Endothelial cell of umbilical vein (primary cell): ENCODE measurements at regions not wholly inside any gene's neighbourhood (a gene's known extent, or its start where the extent isn't known, plus 50 kb on each side); places are given as distances from the start of the nearest gene placed in this dataset.

ENCODE experiments used
- BruUV-seq: library from RNA; stranded (reverse); fragments of 400-500 nt; replicated peaks from 2 replicates; lab custom pipeline; 2021; lab: Mats Ljungman, UMichigan
- CTCF ChIA-PET: fragments of 300-600, 350-600 bp; sonication (Branson Sonifier 250); formaldehyde crosslinking; loops from one replicate; lab custom pipeline; 2021; ENCODE audit warnings: antibody characterized with exemption, inconsistent platforms; lab: Charles Lee
- POLR2A ChIA-PET: fragments of 300-600, 350-600 bp; sonication (Branson Sonifier 250); formaldehyde crosslinking; loops from one replicate; lab custom pipeline; 2021; ENCODE audit warnings: antibody characterized with exemption, inconsistent platforms; lab: Charles Lee
- DNase-seq: peaks from one replicate; pipeline ENCODE4 v3.0.0-alpha.2; 2011; ENCODE audit warnings: low read depth, low spot score
- FAIRE-seq: peaks from 2 replicates; lab custom pipeline; 2011; peaks lifted over from hg19 to GRCh38; lab: Jason Lieb, UNC
- H2AFZ ChIP-seq: 2 replicates; pipeline ENCODE4 v1.6.0; 2012; ENCODE audit warnings: low read depth, low read length, control low read depth, inconsistent platforms
- H3K27ac ChIP-seq: 2 replicates; pipeline ENCODE4 v1.5.1; 2011; ENCODE audit warnings: low read depth, mild to moderate bottlenecking, control low read depth, low read length, moderate library complexity; ENCODE audit not compliant: insufficient read depth
- H3K27me3 ChIP-seq, 2 experiments: 2 replicates each; pipeline versions ENCODE4 v1.6.0 to v1.6.1; 2011; ENCODE audit warnings: low read length in 2 of 2, mixed read lengths in 1 of 2; ENCODE audit not compliant: control insufficient read depth in 2 of 2, insufficient read depth in 2 of 2
- H3K36me3 ChIP-seq, 2 experiments: 2 replicates in 1 of 2; 3 replicates in 1 of 2; pipeline ENCODE4 v1.5.1; 2011; ENCODE audit warnings: low read length in 2 of 2, mild to moderate bottlenecking in 1 of 2, moderate library complexity in 1 of 2; ENCODE audit not compliant: control insufficient read depth in 2 of 2, insufficient read depth in 2 of 2; ENCODE audit errors: extremely low read depth in 1 of 2
- H3K4me1 ChIP-seq: 3 replicates; pipeline ENCODE4 v1.5.1; 2011; ENCODE audit warnings: mild to moderate bottlenecking, low read length; ENCODE audit not compliant: control insufficient read depth, insufficient read depth; ENCODE audit errors: extremely low read depth
- H3K4me2 ChIP-seq: 2 replicates; pipeline ENCODE4 v1.6.1; 2011; ENCODE audit warnings: low read length, control low read depth, mixed read lengths; ENCODE audit not compliant: insufficient read depth
- H3K4me3 ChIP-seq, 3 experiments: fragments of 200-600 bp in 1 of 3; sonication (generic), shearing (Covaris generic) in 1 of 3; replicated peaks in 1 of 3; 2 replicates each; pipeline ENCODE4 v1.5.1; 2011 to 2016; ENCODE audit warnings: control low read depth in 3 of 3, low read length in 3 of 3, mild to moderate bottlenecking in 2 of 3, inconsistent platforms in 1 of 3, low read depth in 1 of 3, moderate library complexity in 1 of 3; ENCODE audit not compliant: insufficient read depth in 1 of 3
- H3K79me2 ChIP-seq: 2 replicates; pipeline ENCODE4 v1.6.0; 2012; ENCODE audit warnings: low read length, inconsistent platforms; ENCODE audit not compliant: control insufficient read depth, insufficient read depth
- H3K9ac ChIP-seq: replicated peaks from 2 replicates; pipeline ENCODE3; 2011; ENCODE audit warnings: low read length, control low read depth; ENCODE audit not compliant: insufficient read depth; ENCODE audit errors: extremely low read depth
- H3K9me1 ChIP-seq: replicated peaks from 3 replicates; pipeline ENCODE4 v1.6.0; 2011; ENCODE audit warnings: mild to moderate bottlenecking, low read length; ENCODE audit not compliant: control insufficient read depth, insufficient read depth; ENCODE audit errors: extremely low read depth
- H3K9me3 ChIP-seq: replicated peaks from 2 replicates; pipeline ENCODE4 v1.5.1; 2012; ENCODE audit warnings: low read length, inconsistent platforms; ENCODE audit not compliant: control insufficient read depth, insufficient read depth
- H4K20me1 ChIP-seq: replicated peaks from 2 replicates; pipeline ENCODE3; 2011; ENCODE audit warnings: mild to moderate bottlenecking, low read length; ENCODE audit not compliant: control insufficient read depth, insufficient read depth; ENCODE audit errors: extremely low read depth
- CTCF ChIP-seq, 2 donors: IDR thresholded peaks; 1 replicate in 1 of 2; 2 replicates in 1 of 2; pipeline ENCODE4 v1.5.1; 2011; ENCODE audit warnings: low read length in 2 of 2, mild to moderate bottlenecking in 2 of 2, moderate library complexity in 2 of 2, control low read depth in 1 of 2, inconsistent platforms in 1 of 2, low read depth in 1 of 2; ENCODE audit not compliant: insufficient read depth in 1 of 2; ENCODE audit errors: extremely low read depth in 1 of 2
- EZH2 ChIP-seq: IDR thresholded peaks from 2 replicates; pipeline ENCODE4 v1.6.1; 2012; ENCODE audit warnings: borderline replicate concordance, low read depth, mild to moderate bottlenecking, moderate library complexity, low read length, inconsistent platforms; ENCODE audit not compliant: severe bottlenecking
- FOS ChIP-seq: IDR thresholded peaks from 2 replicates; pipeline ENCODE4 v1.6.1; 2011; ENCODE audit warnings: mild to moderate bottlenecking, low read length, moderate library complexity, borderline replicate concordance; ENCODE audit not compliant: insufficient read depth
- GATA2 ChIP-seq: IDR thresholded peaks from 2 replicates; pipeline ENCODE4 v1.7.0; 2011; ENCODE audit warnings: low read depth, mild to moderate bottlenecking, moderate library complexity, mixed read lengths, low read length; ENCODE audit not compliant: insufficient read length, insufficient read depth
- JUN ChIP-seq: IDR thresholded peaks from 2 replicates; pipeline ENCODE4 v1.6.1; 2011; ENCODE audit warnings: borderline replicate concordance, low read depth; ENCODE audit not compliant: insufficient read length, insufficient read depth
- MYC ChIP-seq: IDR thresholded peaks from one replicate; pipeline ENCODE4 v1.6.1; 2011; ENCODE audit warnings: mild to moderate bottlenecking, low read depth, low read length
- POLR2A ChIP-seq: IDR thresholded peaks from 2 replicates; pipeline ENCODE4 v1.6.1; 2012; ENCODE audit warnings: low read depth, mild to moderate bottlenecking, control low read depth, low read length
- POLR2AphosphoS5 ChIP-seq: IDR thresholded peaks from 2 replicates; pipeline ENCODE4 v1.6.1; 2012; ENCODE audit warnings: low read depth, mild to moderate bottlenecking, control low read depth, low read length, moderate library complexity; ENCODE audit not compliant: insufficient read depth
- dilution Hi-C: fragments of 300-500 bp; cut with MboI; formaldehyde crosslinking; loops from one replicate; pipeline ENCODE4 v1.15.0; 2019; ENCODE audit warnings: low sequenced_read_pairs; ENCODE audit not compliant: extremely low pct_ligation_motif_present
- intact Hi-C: fragments of 100-400 bp; cut with micrococcal nuclease; formaldehyde crosslinking; loops from one replicate; pipeline ENCODE4 v1.10.0; 2022
- TF ChIP-seq, protein P1 (sequence below): IDR thresholded peaks from 2 replicates; pipeline ENCODE4 v1.6.1; 2011; ENCODE audit not compliant: insufficient read depth, insufficient read length

DNA sequence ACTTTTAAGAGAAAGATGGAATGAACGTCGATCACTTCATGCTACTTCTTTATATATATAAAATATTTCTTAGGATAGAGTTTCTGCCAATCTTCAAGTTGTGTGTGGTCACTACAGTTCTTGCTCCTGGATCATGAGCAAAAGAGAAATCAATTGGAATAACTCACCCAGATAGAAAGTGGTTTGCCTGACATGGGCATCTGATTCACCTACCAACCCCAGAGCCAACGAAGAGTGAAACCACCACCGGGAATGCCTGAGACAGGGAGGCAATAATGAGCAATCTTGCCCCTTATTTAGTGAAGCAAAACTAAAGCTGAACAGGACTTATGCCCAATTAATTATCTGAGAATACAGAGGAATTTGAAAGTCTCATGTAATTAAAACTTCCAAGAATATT lies 250.2 kb upstream of the REG3G start:
- Histone ChIP-seq H3K9me1 (no peaks in the 10 kb centered on the region), H3K27me3 (no peaks in the 10 kb centered on the region), H3K9me3 (no peaks in the 10 kb centered on the region), H3K4me2 (no peak overlapping the region), H3K9ac (no peak overlapping the region), H3K4me3 (no peak overlapping the region), H3K4me1 (no peaks in the 10 kb centered on the region), H3K36me3 (no peaks in the 10 kb centered on the region), H3K79me2 (no peaks in the 10 kb centered on the region), H4K20me1 (no peaks in the 10 kb centered on the region), H2AFZ (no peak overlapping the region), H3K27ac (no peak overlapping the region)
- dilution Hi-C loops (no loop called here), intact Hi-C loops (no loop called here)
- BruUV-seq, result no TSS peak
- DNase-seq (no peak), FAIRE-seq (no peak)
- POLR2A ChIA-PET, result no interaction called here
- no peak for TF ChIP-seq EZH2
- TF ChIP-seq GATA2, result no peak
- no peak for TF ChIP-seq FOS
- TF ChIP-seq JUN, result no peak
- TF ChIP-seq, protein P1, sequence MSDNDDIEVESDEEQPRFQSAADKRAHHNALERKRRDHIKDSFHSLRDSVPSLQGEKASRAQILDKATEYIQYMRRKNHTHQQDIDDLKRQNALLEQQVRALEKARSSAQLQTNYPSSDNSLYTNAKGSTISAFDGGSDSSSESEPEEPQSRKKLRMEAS, result no peak
- TF ChIP-seq POLR2A, result no peak
- no peak for TF ChIP-seq POLR2AphosphoS5
- no peak for TF ChIP-seq MYC
- no peak for TF ChIP-seq CTCF (IDR thresholded peaks at IDR 0.05; ENCODE audit: extremely low read depth in 1 of 2, insufficient read depth in 1 of 2, low read depth in 1 of 2, low read length in 2 of 2)
- CTCF ChIA-PET, result no interaction called here
